IMR-90 (cell line): ENCODE measurements at regions not wholly inside any gene's neighbourhood (a gene's known extent, or its start where the extent isn't known, plus 50 kb on each side); places are given as distances from the start of the nearest gene placed in this dataset.

Experiments
- CEBPB ChIP-seq: IDR thresholded peaks from 2 replicates; pipeline ENCODE4 v1.6.1; 2012; ENCODE audit warnings: low read depth, low read length, improper control_type of control experiment
- CTCF ChIP-seq: conservative IDR thresholded peaks from 2 replicates; pipeline ENCODE4 v1.5.1; 2012; ENCODE audit warnings: mild to moderate bottlenecking, low read depth, low read length, improper control_type of control experiment
- ELK1 ChIP-seq: fragments of 150-350 bp; IDR thresholded peaks from 2 replicates; pipeline ENCODE4 v1.6.1; 2016; ENCODE audit warnings: low read depth, mild to moderate bottlenecking, low read length, moderate library complexity, borderline replicate concordance
- POLR2A ChIP-seq: IDR thresholded peaks from 2 replicates; pipeline ENCODE4 v1.6.1; 2012; ENCODE audit warnings: mild to moderate bottlenecking, low read depth, low read length
- SMC3 ChIP-seq: fragments of 150-350 bp; IDR thresholded peaks from 2 replicates; pipeline ENCODE4 v1.6.1; 2016; ENCODE audit warnings: low read depth, mild to moderate bottlenecking, antibody characterized with exemption, low read length, moderate library complexity

DNA sequence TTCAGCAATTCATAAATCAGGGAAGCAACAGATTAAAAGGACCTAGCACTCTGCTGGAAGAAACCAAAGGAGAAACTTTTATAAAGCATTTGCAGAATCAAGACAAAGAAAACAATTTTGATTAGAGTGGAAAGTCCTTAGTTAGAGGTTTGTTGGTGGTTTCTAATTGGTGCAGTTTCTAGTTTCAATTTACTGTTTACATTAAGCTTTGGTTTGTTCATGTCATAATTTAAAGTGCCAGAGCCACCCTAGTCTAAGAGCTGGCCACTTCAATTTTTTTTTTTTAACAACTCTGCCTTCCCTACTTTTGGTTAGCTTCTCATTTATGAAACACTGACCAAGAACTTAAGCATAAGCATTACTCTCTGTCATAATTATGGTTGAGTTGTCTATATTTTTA, 1428.2 kb upstream of the GBE1 start:
- no peak for TF ChIP-seq CTCF
- TF ChIP-seq ELK1 = no peak
- no peak for TF ChIP-seq SMC3
- TF ChIP-seq POLR2A = no peak
- no peak for TF ChIP-seq CEBPB
